CD4-positive, alpha-beta memory T cell (primary cell): ENCODE measurements at regions not wholly inside any gene's neighbourhood (a gene's known extent, or its start where the extent isn't known, plus 50 kb on each side); places are given as distances from the start of the nearest gene placed in this dataset.

Experiments used
- CTCF ChIA-PET: fragments of 350-600 bp; sonication (Branson Sonifier 250); formaldehyde crosslinking; loops from one replicate; lab custom pipeline; 2021; ENCODE audit warnings: inconsistent platforms; ENCODE audit not compliant: partially characterized antibody; lab: Charles Lee
- POLR2A ChIA-PET: fragments of 350-600 bp; sonication (Branson Sonifier 250); formaldehyde crosslinking; loops from one replicate; lab custom pipeline; 2021; ENCODE audit not compliant: partially characterized antibody; lab: Charles Lee
- DNase-seq, 5 donors: peaks; one replicate each; pipeline versions ENCODE4 v3.0.0 to v3.0.0-alpha.2; 2020 to 2022; ENCODE audit warnings: mixed read lengths in 1 of 5
- H3K27ac ChIP-seq: one replicate; pipeline ENCODE4 v1.7.0; 2013; ENCODE audit warnings: low read depth, low read length
- H3K27me3 ChIP-seq: 2 replicates; pipeline ENCODE4 v1.7.0; 2013; ENCODE audit warnings: mild to moderate bottlenecking, low read length, moderate library complexity; ENCODE audit not compliant: insufficient read depth
- H3K36me3 ChIP-seq: 2 replicates; pipeline ENCODE4 v1.7.0; 2013; ENCODE audit warnings: mild to moderate bottlenecking, low read length, moderate library complexity; ENCODE audit not compliant: insufficient read depth
- H3K4me1 ChIP-seq: 2 replicates; pipeline ENCODE4 v1.7.0; 2013; ENCODE audit warnings: mild to moderate bottlenecking, low read length, moderate library complexity; ENCODE audit not compliant: insufficient read depth
- H3K4me3 ChIP-seq, 2 donors: one replicate each; pipeline ENCODE4 v1.7.0; 2013; ENCODE audit warnings: low read length in 2 of 2, mild to moderate bottlenecking in 1 of 2
- H3K9me3 ChIP-seq, 2 donors: one replicate each; pipeline ENCODE4 v1.7.0; 2013; ENCODE audit warnings: low read length in 2 of 2, control low read depth in 1 of 2; ENCODE audit not compliant: control insufficient read depth in 1 of 2
- H3K27ac Mint-ChIP-seq, 7 donors: one replicate each; pipeline ENCODE4 v1.8.0; 2020 to 2021; ENCODE audit warnings: mixed read lengths in 7 of 7, mild to moderate bottlenecking in 6 of 7, inconsistent platforms in 3 of 7, moderate library complexity in 3 of 7
- H3K27me3 Mint-ChIP-seq, 2 donors: one replicate each; pipeline ENCODE4 v1.8.0; 2020 to 2021; ENCODE audit warnings: mixed read lengths in 2 of 2
- H3K36me3 Mint-ChIP-seq, 2 donors: one replicate each; pipeline ENCODE4 v1.8.0; 2020 to 2021; ENCODE audit warnings: mixed read lengths in 2 of 2, inconsistent platforms in 1 of 2, mild to moderate bottlenecking in 1 of 2
- H3K4me1 Mint-ChIP-seq, 4 donors: one replicate each; pipeline ENCODE4 v1.8.0; 2020 to 2021; ENCODE audit warnings: mixed read lengths in 4 of 4, mild to moderate bottlenecking in 1 of 4
- H3K4me3 Mint-ChIP-seq, 8 donors: one replicate each; pipeline ENCODE4 v1.8.0; 2020 to 2021; ENCODE audit warnings: mixed read lengths in 8 of 8, mild to moderate bottlenecking in 7 of 8, moderate library complexity in 6 of 8, inconsistent platforms in 3 of 8
- H3K9me3 Mint-ChIP-seq, 8 donors: one replicate each; pipeline ENCODE4 v1.8.0; 2020 to 2021; ENCODE audit warnings: mixed read lengths in 8 of 8, mild to moderate bottlenecking in 5 of 8, inconsistent platforms in 3 of 8, moderate library complexity in 1 of 8
- intact Hi-C: fragments of 100-400 bp; cut with micrococcal nuclease; formaldehyde crosslinking; loops from one replicate; pipeline ENCODE4 v1.15.1; 2023

DNA sequence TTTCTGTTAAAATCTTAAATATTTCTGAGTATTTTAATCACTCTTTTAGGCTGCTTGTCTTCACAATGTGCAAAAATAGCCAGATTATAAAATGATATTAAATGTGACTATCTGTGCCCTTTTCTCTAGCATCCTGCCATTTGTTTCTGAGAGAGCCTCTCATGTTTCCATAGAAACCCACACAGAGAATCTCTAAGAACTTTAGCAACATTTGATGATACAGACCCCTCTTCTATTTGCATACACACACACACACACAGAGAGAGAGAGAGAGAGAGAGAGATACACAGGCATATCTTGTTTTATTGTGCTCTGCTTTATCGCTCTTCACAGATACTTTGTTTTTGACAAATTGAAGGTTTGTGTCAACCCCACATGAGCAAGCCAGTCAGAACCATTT is 134.5 kb upstream of the DDX18 start:
- Mint-ChIP-seq H3K9me3 (peaks cover 0 to 4% (median 0%) of the 10 kb centered on the region in 8 donors), H3K27ac (no peak overlapping the region), H3K4me1 (no peaks in the 10 kb centered on the region), H3K36me3 (no peaks in the 10 kb centered on the region), H3K4me3 (no peak overlapping the region), H3K27me3 (peaks cover 2 to 7% of the 10 kb centered on the region in 2 donors)
- no peaks in the 10 kb centered on the region for H3K36me3 ChIP-seq
- CTCF ChIA-PET: no interaction called here
- H3K4me3 ChIP-seq: no peak overlapping the region
- intact Hi-C loops: no loop called here
- no peak overlapping the region for H3K27ac ChIP-seq
- H3K27me3 ChIP-seq: no peaks in the 10 kb centered on the region
- H3K9me3 ChIP-seq: no peaks in the 10 kb centered on the region
- DNase-seq: no peak
- H3K4me1 ChIP-seq: no peaks in the 10 kb centered on the region
- POLR2A ChIA-PET: no interaction called here

DNA sequence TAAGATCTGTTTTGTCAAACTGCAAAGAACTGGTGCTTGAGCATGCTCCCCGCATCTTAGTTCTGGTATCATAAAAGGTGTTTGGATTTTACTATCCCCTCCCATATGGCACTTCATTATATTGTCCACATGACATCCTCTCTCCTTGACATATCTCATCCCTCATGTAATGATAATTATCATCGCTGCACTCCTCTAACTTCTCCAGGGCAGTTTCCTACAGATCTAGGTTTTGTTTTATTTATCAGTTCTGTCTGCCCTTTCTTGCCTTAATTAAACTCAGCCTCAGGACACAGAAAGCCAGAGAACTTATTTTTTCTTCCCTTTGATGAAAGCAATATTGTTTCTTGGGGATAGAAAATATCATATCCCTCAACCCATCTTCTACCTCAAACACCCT is 129.6 kb upstream of the DDX18 start:
- H3K27ac ChIP-seq: no peak overlapping the region
- Mint-ChIP-seq H3K4me3 (no peak overlapping the region), H3K4me1 (no peaks in the 10 kb centered on the region), H3K36me3 (no peaks in the 10 kb centered on the region), H3K27me3 (peaks cover 3 to 6% of the 10 kb centered on the region in 2 donors), H3K9me3 (peaks cover 0 to 3% (median 0%) of the 10 kb centered on the region in 8 donors), H3K27ac (no peak overlapping the region)
- CTCF ChIA-PET: no interaction called here
- H3K36me3 ChIP-seq: no peaks in the 10 kb centered on the region
- POLR2A ChIA-PET: no interaction called here
- no peaks in the 10 kb centered on the region for H3K9me3 ChIP-seq
- intact Hi-C loops: no loop called here
- no peak for DNase-seq
- H3K4me3 ChIP-seq: no peak overlapping the region
- H3K4me1 ChIP-seq: no peaks in the 10 kb centered on the region
- no peaks in the 10 kb centered on the region for H3K27me3 ChIP-seq

GRCh38 chr2:117686699-117687098 is 127.8 kb upstream of the DDX18 start:
- ChIA-PET POLR2A (no interaction called here), CTCF (no interaction called here)
- H3K4me3 ChIP-seq: no peak overlapping the region
- no peak for DNase-seq
- no peaks in the 10 kb centered on the region for H3K4me1 ChIP-seq
- H3K27me3 ChIP-seq: no peaks in the 10 kb centered on the region
- Mint-ChIP-seq H3K36me3 (no peaks in the 10 kb centered on the region), H3K4me3 (no peak overlapping the region), H3K27ac (no peak overlapping the region), H3K4me1 (no peaks in the 10 kb centered on the region), H3K9me3 (peaks cover 0 to under 1% (median 0%) of the 10 kb centered on the region in 8 donors), H3K27me3 (peaks cover 3 to 6% of the 10 kb centered on the region in 2 donors)
- H3K36me3 ChIP-seq: no peaks in the 10 kb centered on the region
- no peak overlapping the region for H3K27ac ChIP-seq
- no peaks in the 10 kb centered on the region for H3K9me3 ChIP-seq
- intact Hi-C loops: no loop called here

DNA sequence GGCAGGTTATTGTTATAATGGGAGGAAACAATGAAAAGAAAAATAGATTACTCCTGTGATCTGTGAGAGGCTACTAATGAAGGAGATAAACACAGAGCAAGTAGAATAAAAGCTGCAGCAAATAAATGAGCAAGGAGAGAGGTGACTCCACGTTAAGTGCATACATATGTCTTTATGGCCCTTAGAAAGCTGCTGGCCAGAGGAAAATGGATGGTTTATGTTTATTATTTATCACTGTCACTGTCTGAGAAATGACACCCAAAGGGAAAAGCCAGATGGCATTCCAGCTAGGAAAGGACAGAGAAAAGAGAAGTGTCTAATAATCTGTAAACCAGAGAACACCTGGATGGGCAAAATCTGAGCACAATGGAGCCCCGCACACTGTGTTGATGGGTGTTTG is 122.9 kb upstream of the DDX18 start:
- POLR2A ChIA-PET: no interaction called here

DNA sequence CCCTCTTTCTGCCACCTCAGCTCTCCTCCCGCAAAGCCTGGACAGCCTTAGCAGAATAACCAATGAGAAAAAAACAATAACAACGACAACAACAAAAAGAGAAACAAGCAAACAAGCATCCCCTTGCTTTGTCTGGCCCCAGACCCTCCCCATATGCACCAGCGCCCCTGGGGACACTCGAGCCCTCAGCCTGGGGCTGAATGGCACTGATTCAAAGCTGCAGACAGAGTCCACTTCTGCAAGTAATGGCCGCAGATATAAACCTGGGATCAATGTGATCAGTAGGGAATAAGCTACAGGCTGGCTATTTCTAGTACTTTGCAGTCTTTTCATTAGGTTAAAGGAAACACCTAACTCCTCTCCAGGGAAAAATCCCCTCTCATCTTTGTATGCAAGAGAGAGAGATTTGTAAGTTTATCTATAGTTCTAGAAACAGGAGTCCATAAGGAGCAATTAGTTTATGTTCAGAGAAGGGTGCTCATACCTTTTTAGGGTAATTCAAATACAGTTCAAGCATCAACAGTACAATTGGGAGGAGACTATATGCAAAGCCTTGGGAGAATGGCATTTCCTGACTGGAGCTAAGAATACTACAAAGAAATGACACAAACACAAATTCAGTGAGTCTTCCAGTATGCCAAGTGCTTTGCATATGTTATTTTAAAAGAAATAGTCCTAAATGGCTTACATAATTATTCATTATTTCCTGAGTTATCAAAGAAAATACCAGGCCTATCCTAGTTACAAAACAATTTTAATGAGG is 122.3 kb upstream of the DDX18 start:
- Mint-ChIP-seq H3K27me3 (no peaks in the 10 kb centered on the region), H3K27ac (no peak overlapping the region), H3K9me3 (no peaks in the 10 kb centered on the region), H3K4me3 (no peak overlapping the region), H3K36me3 (no peaks in the 10 kb centered on the region), H3K4me1 (no peaks in the 10 kb centered on the region)
- POLR2A ChIA-PET: no interaction called here
- H3K27ac ChIP-seq: no peak overlapping the region
- no peaks in the 10 kb centered on the region for H3K27me3 ChIP-seq
- no peak for DNase-seq
- no peak overlapping the region for H3K4me3 ChIP-seq
- CTCF ChIA-PET: no interaction called here
- no peaks in the 10 kb centered on the region for H3K4me1 ChIP-seq
- H3K9me3 ChIP-seq: no peaks in the 10 kb centered on the region
- intact Hi-C loops: no loop called here
- H3K36me3 ChIP-seq: no peaks in the 10 kb centered on the region

More for the DNA sequence above, 122.9 kb upstream of the DDX18 start:
- H3K36me3 ChIP-seq: no peaks in the 10 kb centered on the region
- CTCF ChIA-PET: no interaction called here
- H3K4me3 ChIP-seq: no peak overlapping the region
- Mint-ChIP-seq H3K9me3 (no peaks in the 10 kb centered on the region), H3K27me3 (no peaks in the 10 kb centered on the region), H3K27ac (no peak overlapping the region), H3K36me3 (no peaks in the 10 kb centered on the region), H3K4me1 (no peaks in the 10 kb centered on the region), H3K4me3 (no peak overlapping the region)
- H3K27ac ChIP-seq: no peak overlapping the region
- DNase-seq: no peak
- H3K4me1 ChIP-seq: no peaks in the 10 kb centered on the region
- no peaks in the 10 kb centered on the region for H3K9me3 ChIP-seq
- H3K27me3 ChIP-seq: no peaks in the 10 kb centered on the region
- intact Hi-C loops: no loop called here

DNA sequence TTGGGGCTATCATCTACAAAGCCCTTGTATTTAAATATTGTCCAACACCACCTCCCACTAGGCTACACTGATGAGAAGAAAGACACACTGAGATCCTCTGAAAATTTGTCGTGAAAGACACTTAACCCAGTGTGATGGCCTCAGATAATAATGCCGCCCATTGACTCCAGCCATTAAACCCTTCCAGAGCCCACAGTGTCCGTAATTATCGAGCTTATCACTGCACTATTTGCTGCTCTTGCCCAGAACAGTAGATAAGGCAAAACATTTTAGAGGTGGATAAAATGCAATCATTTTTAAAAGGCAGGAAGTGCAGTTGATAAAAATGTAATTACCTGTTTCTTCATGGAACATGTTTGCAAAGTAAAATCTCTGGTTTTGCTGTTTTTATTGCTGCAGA is 121.3 kb upstream of the DDX18 start:
- intact Hi-C loops: no loop called here
- H3K9me3 Mint-ChIP-seq: no peaks in the 10 kb centered on the region
- no peak for DNase-seq
- Histone ChIP-seq H3K4me1 (no peaks in the 10 kb centered on the region), H3K4me3 (no peak overlapping the region), H3K36me3 (no peaks in the 10 kb centered on the region), H3K27ac (no peak overlapping the region), H3K27me3 (no peaks in the 10 kb centered on the region), H3K9me3 (no peaks in the 10 kb centered on the region)
- H3K4me3 Mint-ChIP-seq: no peak overlapping the region
- no peaks in the 10 kb centered on the region for H3K36me3 Mint-ChIP-seq
- no peaks in the 10 kb centered on the region for H3K27me3 Mint-ChIP-seq
- CTCF ChIA-PET: no interaction called here
- no peaks in the 10 kb centered on the region for H3K4me1 Mint-ChIP-seq
- no peak overlapping the region for H3K27ac Mint-ChIP-seq
- POLR2A ChIA-PET: no interaction called here

DNA sequence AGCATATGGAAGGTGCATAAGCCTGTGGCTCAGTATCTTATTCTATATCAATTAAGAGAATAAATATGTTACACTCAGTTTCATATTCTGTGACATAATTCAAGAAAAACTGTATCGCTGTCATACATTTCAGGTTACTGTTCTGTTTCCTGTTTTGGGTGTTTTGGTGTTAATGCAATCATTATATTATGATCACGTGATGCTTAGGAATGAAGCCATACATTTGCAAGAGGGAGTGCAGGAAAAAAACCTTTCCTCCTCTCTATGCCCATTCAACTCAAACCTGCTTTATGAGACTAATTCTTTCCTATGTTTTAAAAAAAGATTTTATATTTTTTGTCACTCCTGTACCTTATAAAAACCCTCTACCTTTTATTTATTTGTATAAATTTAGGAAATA is 120.8 kb upstream of the DDX18 start:
- Mint-ChIP-seq H3K27me3 (no peaks in the 10 kb centered on the region), H3K36me3 (no peaks in the 10 kb centered on the region), H3K4me1 (no peaks in the 10 kb centered on the region), H3K4me3 (no peak overlapping the region), H3K9me3 (no peaks in the 10 kb centered on the region), H3K27ac (no peak overlapping the region)
- ChIA-PET CTCF (no interaction called here), POLR2A (no interaction called here)
- intact Hi-C loops: no loop called here
- H3K4me3 ChIP-seq: no peak overlapping the region
- H3K27me3 ChIP-seq: no peaks in the 10 kb centered on the region
- no peaks in the 10 kb centered on the region for H3K36me3 ChIP-seq
- no peak for DNase-seq
- no peaks in the 10 kb centered on the region for H3K4me1 ChIP-seq
- no peak overlapping the region for H3K27ac ChIP-seq
- no peaks in the 10 kb centered on the region for H3K9me3 ChIP-seq
